GM12891 (cell line): ENCODE measurements at regions not wholly inside any gene's neighbourhood (a gene's known extent, or its start where the extent isn't known, plus 50 kb on each side); places are given as distances from the start of the nearest gene placed in this dataset.

Experiments used
- DNase-seq: peaks from one replicate; pipeline ENCODE4 v3.0.0; 2011; ENCODE audit warnings: low spot score; ENCODE audit not compliant: insufficient read length
- FAIRE-seq: peaks from 2 replicates; lab custom pipeline; 2011; peaks lifted over from hg19 to GRCh38; lab: Jason Lieb, UNC
- PAX5 ChIP-seq: IDR thresholded peaks from 2 replicates; pipeline ENCODE4 v1.6.1; 2011; ENCODE audit warnings: low read length, moderate library complexity, mild to moderate bottlenecking; ENCODE audit not compliant: insufficient read depth, severe bottlenecking
- POLR2A ChIP-seq: IDR thresholded peaks from 2 replicates; pipeline ENCODE4 v1.6.1; 2011; ENCODE audit warnings: low read depth, low read length, control low read depth
- POLR2AphosphoS5 ChIP-seq: IDR thresholded peaks from 2 replicates; pipeline ENCODE4 v1.6.1; 2011; ENCODE audit warnings: low read depth, low read length, control low read depth
- POU2F2 ChIP-seq: IDR thresholded peaks from 2 replicates; pipeline ENCODE4 v1.6.1; 2011; ENCODE audit warnings: low read depth, mild to moderate bottlenecking, control low read depth, low read length, moderate library complexity
- SPI1 ChIP-seq: IDR thresholded peaks from 2 replicates; pipeline ENCODE4 v1.6.1; 2011; ENCODE audit warnings: low read depth, low read length, control low read depth
- TAF1 ChIP-seq: IDR thresholded peaks from 2 replicates; pipeline ENCODE4 v1.6.1; 2011; ENCODE audit warnings: low read depth, low read length, control low read depth

- TF ChIP-seq POLR2A (no peak), POU2F2 (no peak), SPI1 (no peak), POLR2AphosphoS5 (no peak), PAX5 (no peak), TAF1 (no peak)
- no peak for FAIRE-seq
- no peak for DNase-seq
These were observed 65.4 kb upstream of the CALM2 start for GRCh38 chr2:47241715-47242114.

GRCh38 chr2:47239119-47239969 is 63.0 kb upstream of the CALM2 start:
- DNase-seq: no peak
- no peak for FAIRE-seq

GRCh38 chr2:47238638-47239037 is 62.3 kb upstream of the CALM2 start:
- no peak for FAIRE-seq
- TF ChIP-seq POLR2AphosphoS5 (no peak), POU2F2 (no peak)
- DNase-seq: no peak

More at GRCh38 chr2:47239119-47239969, 63.0 kb upstream of the CALM2 start:
- TF ChIP-seq POU2F2 (no peak), POLR2AphosphoS5 (no peak), TAF1 (no peak), PAX5 (no peak)

DNA sequence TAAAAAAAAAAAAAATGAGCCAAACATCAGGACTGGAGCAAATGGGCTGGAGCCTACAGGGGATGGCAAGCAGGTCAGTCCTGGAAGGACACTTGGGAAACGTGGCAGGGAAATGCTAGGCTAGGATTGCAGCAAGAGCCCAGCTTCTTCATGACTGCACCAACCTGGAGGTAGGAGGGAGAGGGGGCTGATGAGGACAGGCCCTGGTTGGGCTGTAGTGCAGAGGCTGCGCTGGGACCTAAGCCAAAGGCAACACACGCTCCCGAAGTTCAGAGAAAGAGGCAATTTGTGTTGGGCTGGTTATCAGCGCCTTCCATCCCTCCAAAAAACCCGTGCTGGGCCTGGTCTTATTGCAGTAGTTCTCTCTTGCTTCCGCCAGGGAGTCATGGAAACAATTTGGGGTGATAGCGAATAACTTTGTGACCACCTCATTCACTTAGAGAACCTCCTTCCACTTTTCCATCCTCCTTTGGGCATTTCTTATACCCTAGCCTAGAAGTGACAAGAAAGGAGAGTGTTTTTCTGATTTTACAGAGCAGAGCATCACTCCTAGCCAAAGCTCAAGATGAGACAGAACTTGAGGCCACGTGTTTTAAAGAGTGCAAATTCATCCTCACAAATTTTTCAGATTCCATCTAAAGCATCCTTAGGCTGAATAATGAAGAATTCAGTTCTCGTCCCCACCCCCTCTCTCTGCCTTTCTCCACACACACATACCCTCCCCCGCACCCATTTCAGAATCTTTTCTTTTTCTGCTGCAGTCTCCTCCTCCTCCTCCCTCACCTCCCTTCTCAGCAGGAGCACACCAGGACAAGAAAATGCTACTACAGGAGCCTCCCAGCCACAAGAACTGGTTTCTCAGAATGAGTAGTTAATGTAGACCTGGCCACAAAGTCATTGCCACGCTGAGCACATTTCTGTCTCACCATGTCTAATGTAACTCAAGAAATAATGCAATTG is 61.3 kb upstream of the CALM2 start:
- DNase-seq (no peak), FAIRE-seq (no peak)
- TF ChIP-seq POU2F2 (no peak), POLR2AphosphoS5 (no peak), SPI1 (no peak), POLR2A (no peak), TAF1 (no peak), PAX5 (no peak)

- TF ChIP-seq SPI1: no peak
- no peak for TF ChIP-seq PAX5
- TF ChIP-seq TAF1: no peak
- TF ChIP-seq POLR2A: no peak
- TF ChIP-seq POU2F2: no peak
- no peak for TF ChIP-seq POLR2AphosphoS5
- no peak for DNase-seq
- FAIRE-seq: no peak
These were observed 60.3 kb upstream of the CALM2 start for GRCh38 chr2:47236503-47237215.

- DNase-seq: no peak
- no peak for FAIRE-seq
- no peak for TF ChIP-seq POU2F2
- TF ChIP-seq TAF1: no peak
- no peak for TF ChIP-seq PAX5
- no peak for TF ChIP-seq SPI1
- no peak for TF ChIP-seq POLR2A
These were observed 58.8 kb upstream of the CALM2 start for GRCh38 chr2:47235132-47235531.

DNA sequence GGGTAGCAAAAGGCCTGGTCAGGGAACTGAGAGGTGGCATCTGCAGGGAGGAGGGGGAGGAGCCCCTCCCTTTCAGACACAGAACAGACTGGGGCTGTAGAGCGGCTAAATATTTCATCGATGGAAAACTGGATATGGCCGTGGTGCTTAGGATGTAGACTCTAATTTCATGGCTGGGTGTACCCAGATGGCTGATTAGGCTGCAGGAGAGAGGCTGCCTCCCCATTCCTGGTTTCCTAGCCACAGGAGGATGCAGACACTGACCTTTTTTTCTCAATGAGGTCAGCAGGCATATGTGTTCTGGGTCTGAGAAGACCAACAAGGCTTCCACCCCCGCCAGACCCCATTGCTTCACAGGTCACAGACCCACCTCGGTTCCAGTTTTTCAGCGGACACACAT is 58.1 kb upstream of the CALM2 start:
- DNase-seq: no peak
- TF ChIP-seq POLR2A (no peak), TAF1 (no peak), SPI1 (no peak), POLR2AphosphoS5 (no peak), POU2F2 (no peak), PAX5 (no peak)
- no peak for FAIRE-seq

- FAIRE-seq: no peak
- TF ChIP-seq POLR2AphosphoS5 (no peak), SPI1 (no peak), POLR2A (no peak), POU2F2 (no peak), TAF1 (no peak), PAX5 (no peak)
- DNase-seq: no peak
These were observed 56.6 kb upstream of the CALM2 start for GRCh38 chr2:47232738-47233415.

- no peak for TF ChIP-seq POLR2AphosphoS5
- TF ChIP-seq POU2F2: no peak
- TF ChIP-seq POLR2A: no peak
- no peak for TF ChIP-seq TAF1
- no peak for TF ChIP-seq SPI1
- no peak for TF ChIP-seq PAX5
- DNase-seq (no peak), FAIRE-seq (no peak)
These were observed 54.1 kb upstream of the CALM2 start for GRCh38 chr2:47230418-47230817.
